ENCODE measurements at regions not wholly inside any gene's neighbourhood (a gene's known extent, or its start where the extent isn't known, plus 50 kb on each side); places are given as distances from the start of the nearest gene placed in this dataset.

- POLR2A ChIA-PET (ENCODE audit: low non-redundant PET), result no interaction called here
- H3K27ac ChIP-seq, result no peak overlapping the region
- TF ChIP-seq CTCF (conservative IDR thresholded peaks at IDR 0.05; ENCODE audit: low read depth), result no peak
- no peak for DNase-seq (ENCODE audit: low spot score)
- CTCF ChIA-PET, result no interaction called here
These were observed 106.7 kb upstream of the SDK2 start for GRCh38 chr17:73750975-73751374.

DNA sequence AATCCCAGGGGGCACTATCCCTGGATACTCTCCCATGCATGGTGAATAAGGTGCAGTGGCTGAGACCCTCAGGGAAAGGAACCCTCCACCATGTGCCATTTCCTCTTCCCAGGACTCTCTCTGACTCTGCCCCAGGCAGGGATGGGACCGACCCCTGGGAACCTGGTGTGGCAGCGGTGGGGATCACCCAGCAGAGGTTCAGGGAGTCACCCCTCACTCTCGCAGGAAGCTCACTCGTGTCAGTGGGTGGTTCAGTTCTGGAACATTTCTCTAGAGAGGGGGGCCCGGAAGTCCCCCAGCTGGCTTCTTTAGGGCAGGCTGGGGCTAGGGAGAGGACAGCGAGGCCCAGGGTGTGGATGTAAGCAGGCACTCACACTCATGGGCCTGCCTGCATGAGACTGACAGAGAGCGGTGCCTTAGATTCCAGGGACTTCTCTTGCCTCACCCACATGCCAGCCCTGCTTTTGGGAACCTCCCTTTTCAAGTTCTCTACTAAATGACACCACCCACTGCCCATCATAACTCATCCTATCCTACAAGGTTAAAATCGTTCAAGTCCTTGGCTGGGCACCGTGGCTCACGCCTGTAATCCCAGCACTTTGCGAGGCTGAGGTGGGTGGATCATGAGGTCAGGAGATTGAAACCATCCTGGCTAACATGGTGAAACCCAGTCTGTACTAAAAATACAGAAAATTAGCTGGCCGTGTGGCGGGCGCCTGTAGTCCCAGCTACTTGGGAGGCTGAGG lies 109.7 kb upstream of the SDK2 start:
- no peak for DNase-seq (ENCODE audit: low spot score)
- POLR2A ChIA-PET (ENCODE audit: low non-redundant PET), result no interaction called here
- no peak for TF ChIP-seq CTCF (conservative IDR thresholded peaks at IDR 0.05; ENCODE audit: low read depth)
- CTCF ChIA-PET, result no interaction called here
- H3K27ac ChIP-seq, result no peak overlapping the region

DNA sequence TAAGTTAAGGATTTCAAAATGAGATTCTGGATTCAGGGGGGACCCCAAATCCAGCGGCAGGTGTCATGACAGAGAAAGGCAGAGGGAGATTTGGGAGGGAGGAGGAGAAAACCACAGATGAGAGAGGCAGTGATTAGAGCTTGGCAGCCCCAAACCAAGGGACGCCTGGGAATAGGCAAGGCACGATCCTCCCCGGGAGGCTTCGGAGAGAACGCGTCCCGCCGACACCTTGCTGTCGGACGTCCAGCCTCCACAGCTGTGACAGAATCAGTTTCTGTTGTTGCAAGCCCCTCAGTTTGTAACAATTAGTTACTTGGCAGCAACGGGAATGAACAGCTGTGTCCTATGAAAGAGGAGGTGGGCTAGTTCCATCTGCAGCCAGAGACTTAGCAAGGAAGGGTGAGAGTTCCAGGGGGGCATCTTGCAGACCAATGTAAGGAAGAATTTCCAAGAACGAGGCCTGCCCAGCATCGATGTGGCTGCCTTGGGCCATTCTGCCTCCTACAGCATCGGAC lies 110.7 kb upstream of the SDK2 start:
- H3K27ac ChIP-seq, result no peak overlapping the region
- no peak for TF ChIP-seq CTCF (conservative IDR thresholded peaks at IDR 0.05; ENCODE audit: low read depth)
- no peak for DNase-seq (ENCODE audit: low spot score)
- ChIA-PET POLR2A (ENCODE audit: low non-redundant PET) (no interaction called here), CTCF (no interaction called here)

- H3K27ac ChIP-seq, result no peak overlapping the region
- TF ChIP-seq CTCF (conservative IDR thresholded peaks at IDR 0.05; ENCODE audit: low read depth), result no peak
- ChIA-PET CTCF (interaction anchor here (0.5 kb wide), 2 partner anchors 96 to 378 kb away, joined by 4 read pairs; no protein-coding TSS in a partner anchor), POLR2A (ENCODE audit: low non-redundant PET) (no interaction called here)
- DNase-seq (ENCODE audit: low spot score), result no peak
These were observed 113.2 kb upstream of the SDK2 start for GRCh38 chr17:73757420-73757819.

GRCh38 chr17:73758245-73758644 lies 114.0 kb upstream of the SDK2 start:
- CTCF ChIA-PET, result interaction anchor here (0.6 kb wide), 1 partner anchor 424 kb away, joined by 5 read pairs; no protein-coding TSS in a partner anchor
- POLR2A ChIA-PET (ENCODE audit: low non-redundant PET), result interaction anchor here (0.7 kb wide), 1 partner anchor 101 kb away, joined by 9 read pairs; no protein-coding TSS in a partner anchor
- no peak for TF ChIP-seq CTCF (conservative IDR thresholded peaks at IDR 0.05; ENCODE audit: low read depth)
- H3K27ac ChIP-seq, result no peak overlapping the region
- no peak for DNase-seq (ENCODE audit: low spot score)

DNA sequence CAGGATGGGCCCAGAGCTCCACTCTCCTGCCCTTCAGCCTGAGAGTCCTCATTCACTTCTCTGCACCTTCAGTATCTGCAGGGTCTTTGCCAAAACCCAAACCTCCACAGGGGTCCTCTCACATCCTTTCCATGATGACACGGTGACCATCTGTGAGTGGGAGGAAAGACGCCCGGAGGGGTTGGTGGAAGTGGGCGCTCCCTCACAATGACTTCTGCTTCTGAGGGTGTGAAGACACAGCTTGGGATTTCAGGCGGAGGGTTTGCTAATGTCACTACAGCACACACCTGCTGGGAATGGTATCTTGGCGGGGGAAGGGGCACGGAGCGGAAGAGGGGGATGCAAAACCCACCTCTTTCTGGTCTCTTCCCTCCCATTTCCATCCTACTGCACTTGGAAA lies 115.1 kb upstream of the SDK2 start:
- POLR2A ChIA-PET (ENCODE audit: low non-redundant PET), result interaction anchor here (0.6 kb wide), 1 partner anchor 72 kb away, joined by 5 read pairs; no protein-coding TSS in a partner anchor
- H3K27ac ChIP-seq, result no peak overlapping the region
- no peak for TF ChIP-seq CTCF (conservative IDR thresholded peaks at IDR 0.05; ENCODE audit: low read depth)
- CTCF ChIA-PET, result no interaction called here
- no peak for DNase-seq (ENCODE audit: low spot score)
